ENCODE measurements at regions not wholly inside any gene's neighbourhood (a gene's known extent, or its start where the extent isn't known, plus 50 kb on each side); places are given as distances from the start of the nearest gene placed in this dataset.

DNA sequence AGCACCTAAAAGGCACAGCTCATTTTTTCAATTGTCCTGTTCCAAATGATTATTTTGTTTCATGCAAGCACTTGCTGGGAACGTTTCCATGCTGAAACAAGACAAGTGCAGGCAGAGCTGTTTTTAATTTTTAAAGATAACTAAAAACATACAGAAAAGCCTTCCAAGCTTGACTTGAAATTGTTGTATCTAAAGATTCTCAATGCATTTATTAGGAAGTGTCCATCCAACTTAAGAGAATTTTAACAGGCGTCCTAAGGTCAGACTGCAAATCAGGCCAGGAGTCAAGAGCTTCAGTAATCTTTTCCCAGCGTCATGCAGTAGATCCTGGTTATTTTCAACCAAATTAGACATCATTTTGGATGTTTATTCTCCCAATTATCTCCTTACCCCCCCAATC is 702.8 kb downstream of the KCNJ2 start:
- TF ChIP-seq, protein P1, sequence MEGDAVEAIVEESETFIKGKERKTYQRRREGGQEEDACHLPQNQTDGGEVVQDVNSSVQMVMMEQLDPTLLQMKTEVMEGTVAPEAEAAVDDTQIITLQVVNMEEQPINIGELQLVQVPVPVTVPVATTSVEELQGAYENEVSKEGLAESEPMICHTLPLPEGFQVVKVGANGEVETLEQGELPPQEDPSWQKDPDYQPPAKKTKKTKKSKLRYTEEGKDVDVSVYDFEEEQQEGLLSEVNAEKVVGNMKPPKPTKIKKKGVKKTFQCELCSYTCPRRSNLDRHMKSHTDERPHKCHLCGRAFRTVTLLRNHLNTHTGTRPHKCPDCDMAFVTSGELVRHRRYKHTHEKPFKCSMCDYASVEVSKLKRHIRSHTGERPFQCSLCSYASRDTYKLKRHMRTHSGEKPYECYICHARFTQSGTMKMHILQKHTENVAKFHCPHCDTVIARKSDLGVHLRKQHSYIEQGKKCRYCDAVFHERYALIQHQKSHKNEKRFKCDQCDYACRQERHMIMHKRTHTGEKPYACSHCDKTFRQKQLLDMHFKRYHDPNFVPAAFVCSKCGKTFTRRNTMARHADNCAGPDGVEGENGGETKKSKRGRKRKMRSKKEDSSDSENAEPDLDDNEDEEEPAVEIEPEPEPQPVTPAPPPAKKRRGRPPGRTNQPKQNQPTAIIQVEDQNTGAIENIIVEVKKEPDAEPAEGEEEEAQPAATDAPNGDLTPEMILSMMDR (IDR thresholded peaks at IDR 0.05): no peak
- no peak for TF ChIP-seq POLR2A (IDR thresholded peaks at IDR 0.05)

All from uterus (tissue), 2 donors.